Cardiac muscle cell (in vitro differentiated cells and primary cell): ENCODE measurements at regions not wholly inside any gene's neighbourhood (a gene's known extent, or its start where the extent isn't known, plus 50 kb on each side); places are given as distances from the start of the nearest gene placed in this dataset.

Experiments
- DNase-seq, 2 donors: peaks; one replicate each; pipeline versions ENCODE4 v3.0.0 to v3.0.0-alpha.2; 2010 to 2017; ENCODE audit warnings: low read depth in 1 of 2, low spot score in 1 of 2
- H3K27ac ChIP-seq: fragments of 200-600 bp; sonication (generic); 2 replicates; pipeline ENCODE4 v1.5.1; 2016
- H3K27me3 ChIP-seq: fragments of 200-600 bp; sonication (generic); 2 replicates; pipeline ENCODE4 v1.6.0; 2016; ENCODE audit warnings: control low read depth
- H3K36me3 ChIP-seq: fragments of 200-600 bp; sonication (generic); 2 replicates; pipeline ENCODE4 v1.5.1; 2016; ENCODE audit warnings: control low read depth
- H3K4me1 ChIP-seq: fragments of 200-600 bp; sonication (generic); 2 replicates; pipeline ENCODE4 v1.8.1; 2017; ENCODE audit warnings: low read depth, mild to moderate bottlenecking, mixed run types
- H3K4me3 ChIP-seq: fragments of 200-600 bp; sonication (generic); 2 replicates; pipeline ENCODE4 v1.5.1; 2016; ENCODE audit warnings: mild to moderate bottlenecking
- H3K9me3 ChIP-seq: fragments of 200-600 bp; sonication (generic); 2 replicates; pipeline ENCODE4 v1.5.1; 2017; ENCODE audit warnings: low read depth, mild to moderate bottlenecking, control low read depth
- TF ChIP-seq, protein P1 (sequence below): IDR thresholded peaks from 2 replicates; pipeline ENCODE4 v1.5.1; 2012; ENCODE audit warnings: low read depth, mild to moderate bottlenecking, low read length

DNA sequence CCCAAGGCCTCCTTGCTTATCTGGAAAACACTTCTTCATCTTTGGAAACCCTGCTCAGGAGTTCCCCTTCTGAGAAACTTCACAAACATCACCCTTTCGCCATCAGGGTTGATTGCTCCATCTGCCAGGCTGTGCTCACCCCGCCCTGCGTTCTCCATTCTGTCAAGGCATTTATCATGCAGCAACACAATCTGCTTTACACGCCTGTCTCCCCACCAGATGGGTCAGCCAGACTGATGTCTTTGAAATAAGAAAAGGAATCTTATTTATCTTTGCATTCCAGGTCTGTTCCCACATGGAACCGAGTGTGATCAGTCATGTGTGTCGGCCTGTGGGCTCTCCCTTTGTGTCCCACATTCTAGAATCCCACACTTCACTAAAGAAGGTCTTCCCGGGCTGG, 110.0 kb upstream of the ARL4C start:
- no peak overlapping the region for H3K27ac ChIP-seq
- H3K9me3 ChIP-seq: no peaks in the 10 kb centered on the region
- no peaks in the 10 kb centered on the region for H3K4me1 ChIP-seq
- H3K27me3 ChIP-seq: no peaks in the 10 kb centered on the region
- TF ChIP-seq, protein P1, sequence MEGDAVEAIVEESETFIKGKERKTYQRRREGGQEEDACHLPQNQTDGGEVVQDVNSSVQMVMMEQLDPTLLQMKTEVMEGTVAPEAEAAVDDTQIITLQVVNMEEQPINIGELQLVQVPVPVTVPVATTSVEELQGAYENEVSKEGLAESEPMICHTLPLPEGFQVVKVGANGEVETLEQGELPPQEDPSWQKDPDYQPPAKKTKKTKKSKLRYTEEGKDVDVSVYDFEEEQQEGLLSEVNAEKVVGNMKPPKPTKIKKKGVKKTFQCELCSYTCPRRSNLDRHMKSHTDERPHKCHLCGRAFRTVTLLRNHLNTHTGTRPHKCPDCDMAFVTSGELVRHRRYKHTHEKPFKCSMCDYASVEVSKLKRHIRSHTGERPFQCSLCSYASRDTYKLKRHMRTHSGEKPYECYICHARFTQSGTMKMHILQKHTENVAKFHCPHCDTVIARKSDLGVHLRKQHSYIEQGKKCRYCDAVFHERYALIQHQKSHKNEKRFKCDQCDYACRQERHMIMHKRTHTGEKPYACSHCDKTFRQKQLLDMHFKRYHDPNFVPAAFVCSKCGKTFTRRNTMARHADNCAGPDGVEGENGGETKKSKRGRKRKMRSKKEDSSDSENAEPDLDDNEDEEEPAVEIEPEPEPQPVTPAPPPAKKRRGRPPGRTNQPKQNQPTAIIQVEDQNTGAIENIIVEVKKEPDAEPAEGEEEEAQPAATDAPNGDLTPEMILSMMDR: no peak
- H3K36me3 ChIP-seq: no peaks in the 10 kb centered on the region
- no peak overlapping the region for H3K4me3 ChIP-seq
- DNase-seq: no peak

DNA sequence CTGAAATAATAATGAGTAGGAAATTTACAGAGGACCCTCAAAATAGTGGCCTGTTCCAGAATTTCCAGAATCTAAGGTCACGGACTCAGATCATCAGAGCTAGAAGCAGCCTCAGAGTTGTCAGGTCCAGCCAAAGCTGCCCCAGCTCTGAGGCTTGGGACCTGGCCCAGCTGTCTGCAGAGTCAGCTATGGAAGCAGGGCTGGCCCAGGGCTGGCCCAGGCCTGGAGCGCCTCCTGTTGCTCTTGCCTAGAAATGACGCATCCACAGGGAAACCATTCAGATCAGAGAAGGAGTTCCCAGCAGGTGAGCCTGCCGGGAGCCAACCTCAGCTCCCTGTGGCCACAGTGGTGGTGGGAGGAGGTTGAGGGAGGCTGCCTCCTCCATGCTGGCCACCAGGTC, 106.7 kb upstream of the ARL4C start:
- no peak overlapping the region for H3K4me3 ChIP-seq
- H3K36me3 ChIP-seq: no peaks in the 10 kb centered on the region
- no peaks in the 10 kb centered on the region for H3K27me3 ChIP-seq
- no peaks in the 10 kb centered on the region for H3K4me1 ChIP-seq
- TF ChIP-seq, protein P1: no peak
- H3K9me3 ChIP-seq: no peaks in the 10 kb centered on the region
- DNase-seq: no peak
- no peak overlapping the region for H3K27ac ChIP-seq

DNA sequence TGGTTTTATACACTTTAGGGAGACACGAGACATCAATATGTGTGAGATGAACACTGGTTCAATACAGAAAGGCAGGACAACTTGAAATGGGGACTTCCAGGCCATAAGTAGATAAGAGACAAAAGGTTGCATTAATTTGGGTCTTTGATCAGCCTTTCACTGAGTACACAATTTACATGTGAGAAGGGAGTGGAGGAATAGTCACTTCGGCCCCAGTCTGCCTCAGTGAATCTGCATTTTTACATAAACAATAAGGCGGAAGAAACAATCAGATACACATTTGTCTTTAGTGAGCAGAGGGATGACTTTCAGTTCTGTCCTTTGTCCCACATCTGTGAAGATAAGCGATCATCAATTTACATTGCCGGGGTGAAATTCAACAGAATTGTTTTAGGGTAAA, 104.3 kb upstream of the ARL4C start:
- Histone ChIP-seq H3K36me3 (no peaks in the 10 kb centered on the region), H3K4me3 (no peak overlapping the region), H3K27ac (no peak overlapping the region), H3K4me1 (no peaks in the 10 kb centered on the region), H3K9me3 (no peaks in the 10 kb centered on the region), H3K27me3 (no peaks in the 10 kb centered on the region)
- no peak for DNase-seq
- TF ChIP-seq, protein P1: no peak

DNA sequence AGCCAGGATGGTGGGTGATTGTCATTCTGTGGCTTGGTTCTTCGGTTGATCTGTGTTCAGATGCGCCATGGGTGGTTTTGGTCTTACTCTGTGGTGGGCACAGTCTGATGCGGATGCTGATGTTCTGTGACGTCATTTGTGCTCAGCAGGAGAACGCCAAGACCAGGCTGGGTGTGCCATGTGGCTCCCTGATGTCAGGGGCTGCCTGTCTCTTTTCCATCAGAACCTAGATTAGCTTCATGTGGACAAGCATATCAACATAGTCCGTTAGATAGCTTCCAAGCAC, 100.6 kb upstream of the ARL4C start:
- TF ChIP-seq, protein P1: no peak
- no peak for DNase-seq
- no peak overlapping the region for H3K4me3 ChIP-seq
- H3K4me1 ChIP-seq: no peaks in the 10 kb centered on the region
- no peak overlapping the region for H3K27ac ChIP-seq
- H3K9me3 ChIP-seq: no peaks in the 10 kb centered on the region
- H3K27me3 ChIP-seq: no peaks in the 10 kb centered on the region
- H3K36me3 ChIP-seq: no peaks in the 10 kb centered on the region

DNA sequence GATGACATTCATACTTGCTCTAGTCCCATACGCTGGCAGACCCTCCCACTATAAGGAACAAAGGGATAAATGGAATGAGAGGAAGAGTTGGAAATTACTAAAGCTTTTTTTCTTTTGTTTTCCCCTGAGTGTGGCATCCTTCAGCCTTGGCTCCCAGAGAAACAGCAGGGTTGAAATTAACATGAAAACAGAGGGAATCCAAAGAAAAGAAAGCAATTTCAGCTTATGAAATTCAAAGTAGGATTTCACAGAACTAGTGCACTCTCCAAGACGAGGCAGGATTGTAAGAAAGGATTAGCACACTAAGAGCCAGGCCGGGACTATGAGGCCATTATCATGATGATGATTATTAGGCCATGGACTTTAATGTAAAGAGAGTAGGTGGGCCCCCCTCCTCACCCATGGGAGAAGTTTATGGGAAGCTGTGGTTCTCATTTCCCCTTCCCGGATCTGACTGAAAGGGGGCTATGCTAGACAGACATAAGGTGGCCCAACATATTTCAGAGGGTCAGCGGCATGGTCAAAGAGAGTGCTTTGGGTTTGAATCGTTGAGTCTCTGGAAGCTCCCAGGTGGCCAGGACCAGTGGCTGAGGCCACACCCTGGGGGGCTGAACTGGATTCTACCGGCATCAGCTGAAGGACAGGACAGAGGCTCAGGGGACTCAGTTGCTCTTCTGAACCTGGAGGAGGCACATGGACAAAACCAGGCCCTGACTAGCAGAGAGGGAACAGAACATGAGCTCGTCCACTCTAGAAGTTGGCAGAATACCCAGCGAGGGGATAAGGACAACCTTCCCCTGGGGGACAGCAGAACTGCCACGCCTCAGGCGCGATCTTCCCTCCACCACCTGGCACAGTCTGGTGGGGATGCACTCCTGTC, 100.1 kb upstream of the ARL4C start:
- no peak overlapping the region for H3K4me3 ChIP-seq
- no peak overlapping the region for H3K27ac ChIP-seq
- no peak for DNase-seq
- TF ChIP-seq, protein P1: no peak
- no peaks in the 10 kb centered on the region for H3K9me3 ChIP-seq
- H3K36me3 ChIP-seq: no peaks in the 10 kb centered on the region
- H3K4me1 ChIP-seq: no peaks in the 10 kb centered on the region
- no peaks in the 10 kb centered on the region for H3K27me3 ChIP-seq
